GM10266 (cell line): ENCODE measurements at regions not wholly inside any gene's neighbourhood (a gene's known extent, or its start where the extent isn't known, plus 50 kb on each side); places are given as distances from the start of the nearest gene placed in this dataset.

Source experiments
- DNase-seq: peaks from one replicate; pipeline ENCODE4 v3.0.0; 2012; ENCODE audit errors: extremely low spot score
- TF ChIP-seq, protein P1 (sequence below): IDR thresholded peaks from 2 replicates; pipeline ENCODE4 v1.5.1; 2012; ENCODE audit warnings: mild to moderate bottlenecking, low read depth; ENCODE audit not compliant: control insufficient read depth, insufficient read depth; ENCODE audit errors: missing control alignments

DNA sequence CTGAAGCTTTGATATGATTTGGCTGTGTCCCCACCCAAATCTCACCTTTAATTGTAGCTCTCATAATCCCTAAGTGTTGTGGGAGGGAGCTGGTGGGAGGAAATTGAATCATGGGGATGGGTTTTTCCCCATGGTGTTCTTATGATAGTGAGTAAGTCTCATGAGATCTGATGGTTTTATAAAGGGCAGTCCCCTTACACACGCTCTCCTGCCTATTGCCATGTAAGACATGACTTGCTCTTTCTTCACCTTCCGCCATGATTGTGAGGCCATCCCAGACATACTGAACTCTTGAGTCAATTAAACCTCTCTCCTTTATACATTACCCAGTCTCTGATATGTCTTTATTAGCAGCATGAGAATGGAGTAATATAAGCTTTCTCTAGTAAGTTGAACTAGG lies 261.9 kb downstream of the HLX start:
- TF ChIP-seq, protein P1, sequence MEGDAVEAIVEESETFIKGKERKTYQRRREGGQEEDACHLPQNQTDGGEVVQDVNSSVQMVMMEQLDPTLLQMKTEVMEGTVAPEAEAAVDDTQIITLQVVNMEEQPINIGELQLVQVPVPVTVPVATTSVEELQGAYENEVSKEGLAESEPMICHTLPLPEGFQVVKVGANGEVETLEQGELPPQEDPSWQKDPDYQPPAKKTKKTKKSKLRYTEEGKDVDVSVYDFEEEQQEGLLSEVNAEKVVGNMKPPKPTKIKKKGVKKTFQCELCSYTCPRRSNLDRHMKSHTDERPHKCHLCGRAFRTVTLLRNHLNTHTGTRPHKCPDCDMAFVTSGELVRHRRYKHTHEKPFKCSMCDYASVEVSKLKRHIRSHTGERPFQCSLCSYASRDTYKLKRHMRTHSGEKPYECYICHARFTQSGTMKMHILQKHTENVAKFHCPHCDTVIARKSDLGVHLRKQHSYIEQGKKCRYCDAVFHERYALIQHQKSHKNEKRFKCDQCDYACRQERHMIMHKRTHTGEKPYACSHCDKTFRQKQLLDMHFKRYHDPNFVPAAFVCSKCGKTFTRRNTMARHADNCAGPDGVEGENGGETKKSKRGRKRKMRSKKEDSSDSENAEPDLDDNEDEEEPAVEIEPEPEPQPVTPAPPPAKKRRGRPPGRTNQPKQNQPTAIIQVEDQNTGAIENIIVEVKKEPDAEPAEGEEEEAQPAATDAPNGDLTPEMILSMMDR = no peak
- no peak for DNase-seq

DNA sequence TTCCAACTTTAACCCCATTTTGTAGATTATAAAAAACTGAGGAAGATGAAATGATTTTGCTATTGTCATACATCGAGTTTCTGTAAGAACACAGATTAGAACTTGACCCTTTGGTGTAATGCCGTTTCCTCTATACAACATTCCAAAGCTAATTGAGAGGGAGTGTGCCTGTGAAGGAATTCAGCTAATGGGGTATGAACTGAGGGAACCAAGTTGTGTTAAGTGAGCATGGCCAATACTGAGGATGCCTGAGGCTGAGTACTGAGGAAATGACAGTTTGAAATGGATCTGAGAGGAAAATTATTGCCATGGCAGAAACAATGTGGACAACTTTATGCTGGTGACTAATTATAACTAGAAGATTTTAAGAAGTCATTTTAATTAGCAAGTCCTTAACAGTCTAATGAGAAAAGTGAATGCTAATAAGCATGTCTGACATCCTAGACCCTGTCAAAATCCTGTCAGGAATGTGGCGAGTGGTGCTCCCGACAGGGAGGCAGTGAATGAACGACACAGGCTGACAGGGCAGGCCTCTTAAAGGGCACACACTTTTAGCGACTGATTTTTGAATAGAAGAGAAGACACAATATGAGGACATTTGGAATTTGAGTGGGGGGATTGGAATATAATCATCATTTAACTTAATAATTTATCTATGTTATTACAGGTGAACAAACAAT lies 262.5 kb downstream of the HLX start:
- no peak for DNase-seq
- TF ChIP-seq, protein P1 = no peak

DNA sequence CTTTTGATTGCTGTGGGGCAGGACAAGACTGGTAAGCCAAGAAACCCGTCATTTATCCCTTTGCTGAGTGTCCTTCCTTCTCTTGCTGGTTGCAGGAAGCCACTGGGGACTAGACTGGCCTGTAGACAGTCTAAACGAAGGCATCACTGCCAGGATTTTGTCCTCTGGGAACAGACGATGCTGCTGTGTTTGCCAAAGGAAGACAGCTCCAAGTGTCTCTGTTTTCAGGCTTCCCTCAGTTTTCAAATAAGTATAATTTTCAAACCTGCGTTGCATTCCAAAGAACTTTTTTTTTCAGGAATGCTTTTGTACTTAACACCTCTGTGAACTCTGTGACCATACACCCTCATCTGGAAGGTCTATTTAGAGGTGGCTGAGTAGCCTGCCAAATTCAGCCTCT lies 269.4 kb downstream of the HLX start:
- no peak for DNase-seq
- TF ChIP-seq, protein P1 = no peak

GRCh38 chr1:221149111-221149510 lies 269.9 kb downstream of the HLX start:
- DNase-seq = no peak
- TF ChIP-seq, protein P1 = no peak

DNA sequence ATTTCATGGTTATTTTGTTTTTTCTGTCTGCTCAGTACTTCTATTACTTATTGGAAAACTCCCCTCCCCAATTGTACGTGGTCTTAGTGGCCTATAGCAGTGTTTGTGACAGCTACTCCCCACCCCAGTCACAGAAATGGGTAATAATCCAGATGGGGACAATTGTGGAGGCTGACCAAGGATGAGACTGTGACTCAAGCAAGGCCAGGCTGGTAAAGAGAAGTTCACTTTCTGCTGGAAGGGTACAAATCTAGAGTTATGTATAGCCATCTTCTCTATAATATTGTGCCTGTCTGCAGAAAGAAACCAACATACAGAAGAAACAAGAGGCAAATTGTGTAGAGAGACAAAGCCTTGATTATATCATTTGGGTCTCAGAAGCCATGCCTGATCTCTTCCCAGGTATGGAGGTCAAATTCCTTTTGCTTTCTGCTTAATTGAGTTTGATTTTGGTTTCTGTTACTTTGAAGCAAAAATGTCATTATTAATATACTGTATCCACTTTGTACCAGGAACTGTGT lies 270.4 kb downstream of the HLX start:
- no peak for DNase-seq
- TF ChIP-seq, protein P1 = no peak

- TF ChIP-seq, protein P1 = no peak
- DNase-seq = no peak
Measured at GRCh38 chr1:221150996-221151395, 271.8 kb downstream of the HLX start.

- DNase-seq = no peak
- TF ChIP-seq, protein P1 = no peak
Measured at GRCh38 chr1:221154932-221155331, 275.7 kb downstream of the HLX start.
